Gastrocnemius medialis (tissue), 4 donors: ENCODE measurements at regions not wholly inside any gene's neighbourhood (a gene's known extent, or its start where the extent isn't known, plus 50 kb on each side); places are given as distances from the start of the nearest gene placed in this dataset.

Experiments used
- ATAC-seq, 2 donors: fragments of 150-250 bp; one replicate each; pipeline ENCODE4 v1.9.1; 2016
- DNase-seq, 2 donors: peaks; one replicate each; pipeline ENCODE4 v3.0.0-alpha.2; 2019
- H3K27ac ChIP-seq, 4 donors: fragments of 200-600 bp; sonication (generic); 1 replicate in 1 of 4; 2 replicates in 3 of 4; pipeline ENCODE4 v1.5.1; 2016 to 2018; ENCODE audit warnings: mild to moderate bottlenecking in 2 of 4, moderate library complexity in 1 of 4
- H3K27me3 ChIP-seq, 3 donors: fragments of 200-600 bp; sonication (generic) in 2 of 3; 1 replicate in 1 of 3; 2 replicates in 2 of 3; pipeline versions ENCODE4 v1.5.1 to v1.6.0; 2016 to 2019; ENCODE audit warnings: mild to moderate bottlenecking in 1 of 3, moderate library complexity in 1 of 3
- H3K36me3 ChIP-seq, 2 donors: fragments of 200-600 bp; sonication (generic) in 1 of 2; one replicate each; pipeline ENCODE4 v1.5.1; 2017 to 2018
- H3K4me1 ChIP-seq, 2 donors: fragments of 200-600 bp; sonication (generic) in 1 of 2; one replicate each; pipeline ENCODE4 v1.5.1; 2016 to 2017; ENCODE audit warnings: mild to moderate bottlenecking in 2 of 2
- H3K4me3 ChIP-seq, 4 donors: fragments of 200-600 bp; sonication (generic) in 3 of 4; 1 replicate in 1 of 4; 2 replicates in 3 of 4; pipeline ENCODE4 v1.5.1; 2016 to 2019; ENCODE audit warnings: mild to moderate bottlenecking in 2 of 4
- H3K9me3 ChIP-seq, 3 donors: fragments of 200-600 bp; sonication (generic) in 2 of 3; 1 replicate in 1 of 3; 2 replicates in 2 of 3; pipeline ENCODE4 v1.5.1; 2016 to 2019
- POLR2A ChIP-seq, 2 donors: fragments of 450-650 bp; IDR thresholded peaks; one replicate each; pipeline ENCODE4 v1.6.1; 2017; ENCODE audit warnings: antibody characterized with exemption in 2 of 2, mild to moderate bottlenecking in 2 of 2, moderate library complexity in 2 of 2
- in situ Hi-C, 4 donors: fragments of 200-750 bp; cut with MboI; loops; one replicate each; pipeline versions ENCODE4 v1.15.0 to v1.8.0; 2017; ENCODE audit warnings: low sequenced_read_pairs in 4 of 4
- intact Hi-C: fragments of 100-400 bp; cut with DNase I; formaldehyde crosslinking; loops from one replicate; pipeline ENCODE4 v1.15.1; 2023; ENCODE audit warnings: low total_unique reads
- TF ChIP-seq, protein P1 (sequence below), 5 experiments: fragments of 450-650 bp in 3 of 5; fragments of 200-600 bp in 2 of 5; sonication (generic) in 2 of 5; IDR thresholded peaks in 4 of 5; conservative IDR thresholded peaks in 1 of 5; 1 replicate in 4 of 5; 2 replicates in 1 of 5; pipeline ENCODE4 v1.5.1; 2016 to 2019; ENCODE audit warnings: antibody characterized with exemption in 5 of 5, mild to moderate bottlenecking in 3 of 5, moderate library complexity in 3 of 5

DNA sequence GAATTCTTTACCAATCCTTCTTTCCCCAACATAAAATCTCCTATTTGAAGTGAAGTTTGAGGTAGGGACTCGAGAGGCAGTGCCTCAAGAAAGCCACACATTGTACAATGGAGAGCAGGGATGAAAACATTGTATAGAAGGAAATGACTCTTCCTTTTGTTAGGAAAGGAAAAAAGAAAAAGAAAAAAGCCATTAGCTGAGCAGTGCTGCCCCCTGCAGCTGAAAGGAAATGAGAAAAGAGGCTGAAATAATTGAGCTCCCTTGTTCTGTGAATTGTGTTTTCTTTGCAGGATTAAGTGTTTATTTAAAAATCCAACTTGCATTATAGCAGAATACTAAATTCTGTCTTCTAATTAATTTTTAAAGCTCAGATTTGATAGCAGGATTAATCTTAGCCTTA lies 162.9 kb upstream of the SASH1 start:
- H3K4me1 ChIP-seq = no peaks in the 10 kb centered on the region
- intact Hi-C loops = no loop called here
- no peaks in the 10 kb centered on the region for H3K9me3 ChIP-seq
- no peak overlapping the region for H3K4me3 ChIP-seq
- in situ Hi-C loops = loop anchor here (5.0 to 10.0 kb wide), 4 partner anchors 73 to 293 kb away; no protein-coding TSS in a partner anchor
- no peak for ATAC-seq
- no peak for DNase-seq
- no peaks in the 10 kb centered on the region for H3K27me3 ChIP-seq
- TF ChIP-seq, protein P1, sequence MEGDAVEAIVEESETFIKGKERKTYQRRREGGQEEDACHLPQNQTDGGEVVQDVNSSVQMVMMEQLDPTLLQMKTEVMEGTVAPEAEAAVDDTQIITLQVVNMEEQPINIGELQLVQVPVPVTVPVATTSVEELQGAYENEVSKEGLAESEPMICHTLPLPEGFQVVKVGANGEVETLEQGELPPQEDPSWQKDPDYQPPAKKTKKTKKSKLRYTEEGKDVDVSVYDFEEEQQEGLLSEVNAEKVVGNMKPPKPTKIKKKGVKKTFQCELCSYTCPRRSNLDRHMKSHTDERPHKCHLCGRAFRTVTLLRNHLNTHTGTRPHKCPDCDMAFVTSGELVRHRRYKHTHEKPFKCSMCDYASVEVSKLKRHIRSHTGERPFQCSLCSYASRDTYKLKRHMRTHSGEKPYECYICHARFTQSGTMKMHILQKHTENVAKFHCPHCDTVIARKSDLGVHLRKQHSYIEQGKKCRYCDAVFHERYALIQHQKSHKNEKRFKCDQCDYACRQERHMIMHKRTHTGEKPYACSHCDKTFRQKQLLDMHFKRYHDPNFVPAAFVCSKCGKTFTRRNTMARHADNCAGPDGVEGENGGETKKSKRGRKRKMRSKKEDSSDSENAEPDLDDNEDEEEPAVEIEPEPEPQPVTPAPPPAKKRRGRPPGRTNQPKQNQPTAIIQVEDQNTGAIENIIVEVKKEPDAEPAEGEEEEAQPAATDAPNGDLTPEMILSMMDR (IDR thresholded peaks at IDR 0.05 in 4 of 5, conservative IDR thresholded peaks at IDR 0.05 in 1 of 5) = peak in 2 of 5 experiments; percentile 11 to 26
- no peak for TF ChIP-seq POLR2A (IDR thresholded peaks at IDR 0.05)
- no peak overlapping the region for H3K27ac ChIP-seq
- H3K36me3 ChIP-seq = no peaks in the 10 kb centered on the region

- ATAC-seq (no peak), DNase-seq (no peak)
- H3K9me3 ChIP-seq = no peaks in the 10 kb centered on the region
- no peaks in the 10 kb centered on the region for H3K36me3 ChIP-seq
- in situ Hi-C loops = loop anchor here in 2 of 4 donors (5.0 to 10.0 kb wide), 2 partner anchors 282 to 290 kb away; no protein-coding TSS in a partner anchor
- TF ChIP-seq, protein P1 (IDR thresholded peaks at IDR 0.05 in 4 of 5, conservative IDR thresholded peaks at IDR 0.05 in 1 of 5) = no peak
- no peak for TF ChIP-seq POLR2A (IDR thresholded peaks at IDR 0.05)
- no peaks in the 10 kb centered on the region for H3K4me1 ChIP-seq
- intact Hi-C loops = no loop called here
- no peaks in the 10 kb centered on the region for H3K27me3 ChIP-seq
- H3K4me3 ChIP-seq = no peak overlapping the region
- H3K27ac ChIP-seq = no peak overlapping the region
Observed at GRCh38 chr6:148182378-148182777, 160.3 kb upstream of the SASH1 start.

GRCh38 chr6:148183776-148184175 lies 158.9 kb upstream of the SASH1 start:
- no peak overlapping the region for H3K27ac ChIP-seq
- DNase-seq (no peak), ATAC-seq (no peak)
- no peaks in the 10 kb centered on the region for H3K27me3 ChIP-seq
- no peak overlapping the region for H3K4me3 ChIP-seq
- TF ChIP-seq, protein P1 (IDR thresholded peaks at IDR 0.05 in 4 of 5, conservative IDR thresholded peaks at IDR 0.05 in 1 of 5) = no peak
- no peak for TF ChIP-seq POLR2A (IDR thresholded peaks at IDR 0.05)
- no peaks in the 10 kb centered on the region for H3K36me3 ChIP-seq
- intact Hi-C loops = no loop called here
- no peaks in the 10 kb centered on the region for H3K4me1 ChIP-seq
- in situ Hi-C loops = loop anchor here in 2 of 4 donors (5.0 to 10.0 kb wide), 2 partner anchors 281 to 289 kb away; no protein-coding TSS in a partner anchor
- no peaks in the 10 kb centered on the region for H3K9me3 ChIP-seq

- intact Hi-C loops = no loop called here
- no peak for ATAC-seq
- Histone ChIP-seq H3K36me3 (no peaks in the 10 kb centered on the region), H3K27ac (no peak overlapping the region), H3K27me3 (no peaks in the 10 kb centered on the region), H3K4me3 (no peak overlapping the region), H3K9me3 (no peaks in the 10 kb centered on the region), H3K4me1 (peaks cover 0 to 7% of the 10 kb centered on the region in 2 donors)
- DNase-seq = no peak
- TF ChIP-seq, protein P1 (IDR thresholded peaks at IDR 0.05 in 4 of 5, conservative IDR thresholded peaks at IDR 0.05 in 1 of 5) = no peak
- TF ChIP-seq POLR2A (IDR thresholded peaks at IDR 0.05) = no peak
- in situ Hi-C loops = loop anchor here in 1 of 4 donors (10.0 kb wide), 1 partner anchor 278 kb away; no protein-coding TSS in a partner anchor
Observed at GRCh38 chr6:148186916-148187315, 155.7 kb upstream of the SASH1 start.

GRCh38 chr6:148192310-148192709 lies 150.3 kb upstream of the SASH1 start:
- Histone ChIP-seq H3K9me3 (no peaks in the 10 kb centered on the region), H3K36me3 (no peaks in the 10 kb centered on the region), H3K4me1 (peaks cover 0 to 11% of the 10 kb centered on the region in 2 donors), H3K27ac (peak overlapping the region in 1 of 4 donors; percentile 56), H3K27me3 (no peaks in the 10 kb centered on the region), H3K4me3 (no peak overlapping the region)
- no peak for TF ChIP-seq POLR2A (IDR thresholded peaks at IDR 0.05)
- TF ChIP-seq, protein P1 (IDR thresholded peaks at IDR 0.05 in 4 of 5, conservative IDR thresholded peaks at IDR 0.05 in 1 of 5) = no peak
- intact Hi-C loops = loop anchor here (5.0 kb wide), 1 partner anchor 50 kb away; no protein-coding TSS in a partner anchor
- DNase-seq = peak in 1 of 2 donors; percentile 3
- in situ Hi-C loops = no loop called here
- peak; percentile 41 to 80 for ATAC-seq
